ENCODE measurements at regions not wholly inside any gene's neighbourhood (a gene's known extent, or its start where the extent isn't known, plus 50 kb on each side); places are given as distances from the start of the nearest gene placed in this dataset.

GRCh38 chr1:94743862-94744261 is 76.3 kb upstream of the SLC44A3 start:
- 81% methylated on average over 1 of the region's 1 CpG for WGBS
- TF ChIP-seq YY1 (IDR thresholded peaks at IDR 0.05): no peak
- no peak for TF ChIP-seq JUND (IDR thresholded peaks at IDR 0.05)
- TF ChIP-seq GABPA (IDR thresholded peaks at IDR 0.05 in 1 of 2, conservative IDR thresholded peaks at IDR 0.05 in 1 of 2): no peak
- TF ChIP-seq EGR1 (IDR thresholded peaks at IDR 0.05; ENCODE audit: low read depth in 2 of 2): no peak
- TF ChIP-seq MAX (IDR thresholded peaks at IDR 0.05): no peak
- no peak for TF ChIP-seq CTCF (IDR thresholded peaks at IDR 0.05; ENCODE audit: low read depth, low read length, missing input control)
- TF ChIP-seq HNF4G (IDR thresholded peaks at IDR 0.05): no peak
- no peak for TF ChIP-seq SP1 (IDR thresholded peaks at IDR 0.05)
- no peak for TF ChIP-seq FOXA2 (IDR thresholded peaks at IDR 0.05)
- TF ChIP-seq TAF1 (conservative IDR thresholded peaks at IDR 0.05): no peak
- no peak for TF ChIP-seq HNF4A (conservative IDR thresholded peaks at IDR 0.05)
- no peak for TF ChIP-seq REST (IDR thresholded peaks at IDR 0.05)
- TF ChIP-seq NR2F2 (IDR thresholded peaks at IDR 0.05): no peak
- TF ChIP-seq RAD21 (IDR thresholded peaks at IDR 0.05): no peak
- TF ChIP-seq ATF3 (IDR thresholded peaks at IDR 0.05): no peak
- no peak for TF ChIP-seq FOXA1 (IDR thresholded peaks at IDR 0.05)
- no peak for TF ChIP-seq ZBTB33 (IDR thresholded peaks at IDR 0.05)
- no peaks in the 10 kb centered on the region for H3K4me1 ChIP-seq (ENCODE audit: control insufficient read depth in 4 of 4, insufficient read depth in 4 of 4, low read length in 3 of 4)
- no peaks in the 10 kb centered on the region for H3K36me3 ChIP-seq (ENCODE audit: control insufficient read depth in 4 of 4, insufficient read depth in 3 of 4, low read depth in 1 of 4, low read length in 3 of 4)
- H3K27me3 ChIP-seq (ENCODE audit: control insufficient read depth in 4 of 4, insufficient read depth in 4 of 4, low read length in 3 of 4): no peaks in the 10 kb centered on the region
- H3K9me3 ChIP-seq (ENCODE audit: control insufficient read depth in 4 of 4, low read length in 3 of 4): no peaks in the 10 kb centered on the region
- no peak overlapping the region for H3K27ac ChIP-seq (ENCODE audit: low read depth in 1 of 2, low read length in 2 of 2)
- H3K4me3 ChIP-seq (ENCODE audit: low read depth in 1 of 3, low read length in 3 of 3): no peak overlapping the region
- no peak overlapping the region for H3K9ac ChIP-seq (ENCODE audit: low read depth in 1 of 2, low read length in 2 of 2)
- no peak for DNase-seq (ENCODE audit: low spot score)

GRCh38 chr1:94741996-94742395 is 78.2 kb upstream of the SLC44A3 start:
- Histone ChIP-seq H3K27ac (ENCODE audit: low read depth in 1 of 2, low read length in 2 of 2) (no peak overlapping the region), H3K9me3 (ENCODE audit: control insufficient read depth in 4 of 4, low read length in 3 of 4) (no peaks in the 10 kb centered on the region), H3K4me3 (ENCODE audit: low read depth in 1 of 3, low read length in 3 of 3) (no peak overlapping the region), H3K36me3 (ENCODE audit: control insufficient read depth in 4 of 4, insufficient read depth in 3 of 4, low read depth in 1 of 4, low read length in 3 of 4) (no peaks in the 10 kb centered on the region), H3K4me1 (ENCODE audit: control insufficient read depth in 4 of 4, insufficient read depth in 4 of 4, low read length in 3 of 4) (no peaks in the 10 kb centered on the region), H3K9ac (ENCODE audit: low read depth in 1 of 2, low read length in 2 of 2) (no peak overlapping the region), H3K27me3 (ENCODE audit: control insufficient read depth in 4 of 4, insufficient read depth in 4 of 4, low read length in 3 of 4) (no peaks in the 10 kb centered on the region)
- no peak for DNase-seq (ENCODE audit: low spot score)
- WGBS: 95% methylated on average over 2 of the region's 2 CpGs
- TF ChIP-seq HNF4A (conservative IDR thresholded peaks at IDR 0.05) (no peak), HNF4G (IDR thresholded peaks at IDR 0.05) (no peak), CTCF (IDR thresholded peaks at IDR 0.05; ENCODE audit: low read depth, low read length, missing input control) (no peak), ZBTB33 (IDR thresholded peaks at IDR 0.05) (no peak), RXRA (IDR thresholded peaks at IDR 0.05) (no peak), FOXA1 (IDR thresholded peaks at IDR 0.05) (no peak), JUND (IDR thresholded peaks at IDR 0.05) (no peak), FOXA2 (IDR thresholded peaks at IDR 0.05) (no peak), RAD21 (IDR thresholded peaks at IDR 0.05) (no peak), NR2F2 (IDR thresholded peaks at IDR 0.05) (no peak), YY1 (IDR thresholded peaks at IDR 0.05) (no peak), EGR1 (IDR thresholded peaks at IDR 0.05; ENCODE audit: low read depth in 2 of 2) (no peak), MAX (IDR thresholded peaks at IDR 0.05) (no peak), ATF3 (IDR thresholded peaks at IDR 0.05) (no peak), TAF1 (conservative IDR thresholded peaks at IDR 0.05) (no peak), SP1 (IDR thresholded peaks at IDR 0.05) (no peak)

Measured in liver (tissue), 8 donors.